GM12878 (cell line): ENCODE measurements at regions not wholly inside any gene's neighbourhood (a gene's known extent, or its start where the extent isn't known, plus 50 kb on each side); places are given as distances from the start of the nearest gene placed in this dataset.
"Not testable (repeated sequence)": the region's sequence is repeated elsewhere in the genome, so short reads cannot be mapped to it uniquely, and the experiment has no call there.

Source experiments
- CTCF ChIP-seq, 3 experiments: IDR thresholded peaks in 2 of 3; conservative IDR thresholded peaks in 1 of 3; 2 replicates each; pipeline ENCODE4 v1.5.1; 2011; ENCODE audit warnings: low read depth in 3 of 3, low read length in 3 of 3, mild to moderate bottlenecking in 3 of 3, control low read depth in 2 of 3, moderate library complexity in 2 of 3, inconsistent platforms in 1 of 3, mixed read lengths in 1 of 3; ENCODE audit not compliant: control insufficient read depth in 2 of 3, insufficient read depth in 1 of 3; ENCODE audit errors: extremely low read depth in 1 of 3
- EZH2 ChIP-seq: IDR thresholded peaks from 2 replicates; pipeline ENCODE4 v1.6.1; 2012; ENCODE audit warnings: low read depth, mild to moderate bottlenecking, control low read depth, inconsistent platforms, low read length, borderline replicate concordance; ENCODE audit not compliant: control insufficient read depth
- FOXK2 ChIP-seq: fragments of 450-650 bp; IDR thresholded peaks from 2 replicates; pipeline ENCODE4 v1.6.1; 2017; ENCODE audit warnings: mild to moderate bottlenecking, moderate library complexity
- NFYB ChIP-seq: IDR thresholded peaks from 2 replicates; pipeline ENCODE4 v1.6.1; 2011; ENCODE audit warnings: low read depth, mild to moderate bottlenecking, low read length, improper control_type of control experiment, moderate library complexity; ENCODE audit not compliant: insufficient read depth
- POLR2A ChIP-seq: IDR thresholded peaks from 2 replicates; pipeline ENCODE4 v1.6.1; 2011; ENCODE audit warnings: low read depth, mild to moderate bottlenecking, low read length
- RCOR1 ChIP-seq: conservative IDR thresholded peaks from 2 replicates; pipeline ENCODE4 v1.6.1; 2012; ENCODE audit warnings: low read depth, low read length, improper control_type of control experiment

GRCh38 chr3:81987412-81987811, 226.0 kb upstream of the GBE1 start:
- TF ChIP-seq NFYB; POLR2A; EZH2; RCOR1; CTCF (IDR thresholded peaks at IDR 0.05 in 2 of 3, conservative IDR thresholded peaks at IDR 0.05 in 1 of 3; ENCODE audit: control insufficient read depth in 2 of 3, extremely low read depth in 1 of 3, insufficient read depth in 1 of 3, low read depth in 3 of 3, low read length in 3 of 3); FOXK2: not testable (repeated sequence)
